Endothelial cell of umbilical vein (primary cell): ENCODE measurements at regions not wholly inside any gene's neighbourhood (a gene's known extent, or its start where the extent isn't known, plus 50 kb on each side); places are given as distances from the start of the nearest gene placed in this dataset.

Experiments used
- BruUV-seq: library from RNA; stranded (reverse); fragments of 400-500 nt; replicated peaks from 2 replicates; lab custom pipeline; 2021; lab: Mats Ljungman, UMichigan
- CTCF ChIA-PET: fragments of 300-600, 350-600 bp; sonication (Branson Sonifier 250); formaldehyde crosslinking; loops from one replicate; lab custom pipeline; 2021; ENCODE audit warnings: antibody characterized with exemption, inconsistent platforms; lab: Charles Lee
- POLR2A ChIA-PET: fragments of 300-600, 350-600 bp; sonication (Branson Sonifier 250); formaldehyde crosslinking; loops from one replicate; lab custom pipeline; 2021; ENCODE audit warnings: antibody characterized with exemption, inconsistent platforms; lab: Charles Lee
- DNase-seq: peaks from one replicate; pipeline ENCODE4 v3.0.0-alpha.2; 2011; ENCODE audit warnings: low read depth, low spot score
- FAIRE-seq: peaks from 2 replicates; lab custom pipeline; 2011; peaks lifted over from hg19 to GRCh38; lab: Jason Lieb, UNC
- H2AFZ ChIP-seq: 2 replicates; pipeline ENCODE4 v1.6.0; 2012; ENCODE audit warnings: low read depth, low read length, control low read depth, inconsistent platforms
- H3K27ac ChIP-seq: 2 replicates; pipeline ENCODE4 v1.5.1; 2011; ENCODE audit warnings: low read depth, mild to moderate bottlenecking, control low read depth, low read length, moderate library complexity; ENCODE audit not compliant: insufficient read depth
- H3K27me3 ChIP-seq, 2 experiments: 2 replicates each; pipeline versions ENCODE4 v1.6.0 to v1.6.1; 2011; ENCODE audit warnings: low read length in 2 of 2, mixed read lengths in 1 of 2; ENCODE audit not compliant: control insufficient read depth in 2 of 2, insufficient read depth in 2 of 2
- H3K36me3 ChIP-seq, 2 experiments: 2 replicates in 1 of 2; 3 replicates in 1 of 2; pipeline ENCODE4 v1.5.1; 2011; ENCODE audit warnings: low read length in 2 of 2, mild to moderate bottlenecking in 1 of 2, moderate library complexity in 1 of 2; ENCODE audit not compliant: control insufficient read depth in 2 of 2, insufficient read depth in 2 of 2; ENCODE audit errors: extremely low read depth in 1 of 2
- H3K4me1 ChIP-seq: 3 replicates; pipeline ENCODE4 v1.5.1; 2011; ENCODE audit warnings: mild to moderate bottlenecking, low read length; ENCODE audit not compliant: control insufficient read depth, insufficient read depth; ENCODE audit errors: extremely low read depth
- H3K4me2 ChIP-seq: 2 replicates; pipeline ENCODE4 v1.6.1; 2011; ENCODE audit warnings: low read length, control low read depth, mixed read lengths; ENCODE audit not compliant: insufficient read depth
- H3K4me3 ChIP-seq, 3 experiments: fragments of 200-600 bp in 1 of 3; sonication (generic), shearing (Covaris generic) in 1 of 3; replicated peaks in 1 of 3; 2 replicates each; pipeline ENCODE4 v1.5.1; 2011 to 2016; ENCODE audit warnings: control low read depth in 3 of 3, low read length in 3 of 3, mild to moderate bottlenecking in 2 of 3, inconsistent platforms in 1 of 3, low read depth in 1 of 3, moderate library complexity in 1 of 3; ENCODE audit not compliant: insufficient read depth in 1 of 3
- H3K79me2 ChIP-seq: 2 replicates; pipeline ENCODE4 v1.6.0; 2012; ENCODE audit warnings: low read length, inconsistent platforms; ENCODE audit not compliant: control insufficient read depth, insufficient read depth
- H3K9ac ChIP-seq: replicated peaks from 2 replicates; pipeline ENCODE3; 2011; ENCODE audit warnings: low read length, control low read depth; ENCODE audit not compliant: insufficient read depth; ENCODE audit errors: extremely low read depth
- H3K9me1 ChIP-seq: replicated peaks from 3 replicates; pipeline ENCODE4 v1.6.0; 2011; ENCODE audit warnings: mild to moderate bottlenecking, low read length; ENCODE audit not compliant: control insufficient read depth, insufficient read depth; ENCODE audit errors: extremely low read depth
- H3K9me3 ChIP-seq: replicated peaks from 2 replicates; pipeline ENCODE4 v1.5.1; 2012; ENCODE audit warnings: low read length, inconsistent platforms; ENCODE audit not compliant: control insufficient read depth, insufficient read depth
- H4K20me1 ChIP-seq: replicated peaks from 2 replicates; pipeline ENCODE3; 2011; ENCODE audit warnings: mild to moderate bottlenecking, low read length; ENCODE audit not compliant: control insufficient read depth, insufficient read depth; ENCODE audit errors: extremely low read depth
- CTCF ChIP-seq, 2 donors: IDR thresholded peaks; 1 replicate in 1 of 2; 2 replicates in 1 of 2; pipeline ENCODE4 v1.5.1; 2011; ENCODE audit warnings: low read length in 2 of 2, mild to moderate bottlenecking in 2 of 2, moderate library complexity in 2 of 2, control low read depth in 1 of 2, inconsistent platforms in 1 of 2, low read depth in 1 of 2; ENCODE audit not compliant: insufficient read depth in 1 of 2; ENCODE audit errors: extremely low read depth in 1 of 2
- EZH2 ChIP-seq: IDR thresholded peaks from 2 replicates; pipeline ENCODE4 v1.6.1; 2012; ENCODE audit warnings: borderline replicate concordance, low read depth, mild to moderate bottlenecking, moderate library complexity, low read length, inconsistent platforms; ENCODE audit not compliant: severe bottlenecking
- FOS ChIP-seq: IDR thresholded peaks from 2 replicates; pipeline ENCODE4 v1.6.1; 2011; ENCODE audit warnings: mild to moderate bottlenecking, low read length, moderate library complexity, borderline replicate concordance; ENCODE audit not compliant: insufficient read depth
- GATA2 ChIP-seq: IDR thresholded peaks from 2 replicates; pipeline ENCODE4 v1.7.0; 2011; ENCODE audit warnings: low read depth, mild to moderate bottlenecking, moderate library complexity, mixed read lengths, low read length; ENCODE audit not compliant: insufficient read length, insufficient read depth
- JUN ChIP-seq: IDR thresholded peaks from 2 replicates; pipeline ENCODE4 v1.6.1; 2011; ENCODE audit warnings: borderline replicate concordance, low read depth; ENCODE audit not compliant: insufficient read length, insufficient read depth
- MYC ChIP-seq: IDR thresholded peaks from one replicate; pipeline ENCODE4 v1.6.1; 2011; ENCODE audit warnings: mild to moderate bottlenecking, low read depth, low read length
- POLR2AphosphoS5 ChIP-seq: IDR thresholded peaks from 2 replicates; pipeline ENCODE4 v1.6.1; 2012; ENCODE audit warnings: low read depth, mild to moderate bottlenecking, control low read depth, low read length, moderate library complexity; ENCODE audit not compliant: insufficient read depth
- dilution Hi-C: fragments of 300-500 bp; cut with MboI; formaldehyde crosslinking; loops from one replicate; pipeline ENCODE4 v1.15.0; 2019; ENCODE audit warnings: low sequenced_read_pairs; ENCODE audit not compliant: extremely low pct_ligation_motif_present
- intact Hi-C: fragments of 100-400 bp; cut with micrococcal nuclease; formaldehyde crosslinking; loops from one replicate; pipeline ENCODE4 v1.10.0; 2022

- peak overlapping the region; percentile 87 for H3K4me2 ChIP-seq
- dilution Hi-C loops: no loop called here
- peak overlapping the region; percentile 94 for H3K27ac ChIP-seq
- intact Hi-C loops: loop anchor here (1.0 to 5.0 kb wide), 8 partner anchors 16 to 1095 kb away; no protein-coding TSS in a partner anchor
- peak; percentile 60 for TF ChIP-seq POLR2AphosphoS5
- TF ChIP-seq GATA2: peak; percentile 9
- no peak for TF ChIP-seq EZH2
- TF ChIP-seq JUN: peak; percentile 93
- TF ChIP-seq FOS: peak; percentile 90
- no peak for TF ChIP-seq MYC
- no peak for TF ChIP-seq CTCF (IDR thresholded peaks at IDR 0.05; ENCODE audit: extremely low read depth in 1 of 2, insufficient read depth in 1 of 2, low read depth in 1 of 2, low read length in 2 of 2)
- H3K9me1 ChIP-seq: no peaks in the 10 kb centered on the region
- no peaks in the 10 kb centered on the region for H3K9me3 ChIP-seq
- ChIA-PET POLR2A (interaction anchor here (1.1 kb wide), 1 partner anchor 16 kb away, joined by 3 read pairs; no protein-coding TSS in a partner anchor), CTCF (interaction anchor here (1.0 to 2.4 kb wide), 9 partner anchors 9 to 115 kb away, joined by 3 to 14 read pairs (median 5); no protein-coding TSS in a partner anchor)
- H3K36me3 ChIP-seq: no peaks in the 10 kb centered on the region
- no peaks in the 10 kb centered on the region for H4K20me1 ChIP-seq
- peak overlapping the region in 1 of 3 experiments; percentile 26 for H3K4me3 ChIP-seq
- peak overlapping the region; percentile 84 for H3K9ac ChIP-seq
- DNase-seq (peak; percentile 92), FAIRE-seq (peak; percentile 73)
- H3K4me1 ChIP-seq: peaks cover 33% of the 10 kb centered on the region
- BruUV-seq: TSS peak; percentile 95
- no peak overlapping the region for H2AFZ ChIP-seq
- H3K27me3 ChIP-seq: no peaks in the 10 kb centered on the region
- H3K79me2 ChIP-seq: no peaks in the 10 kb centered on the region
Observed at GRCh38 chr1:188043536-188044245, 1214.9 kb downstream of the PLA2G4A start.
